Keratinocyte (primary cell): ENCODE measurements at regions not wholly inside any gene's neighbourhood (a gene's known extent, or its start where the extent isn't known, plus 50 kb on each side); places are given as distances from the start of the nearest gene placed in this dataset.

ENCODE experiments used
- DNase-seq: peaks from one replicate; pipeline ENCODE4 v3.0.0-alpha.2; 2011; ENCODE audit warnings: low read depth, missing footprints, low spot score
- FAIRE-seq: peaks from 2 replicates; lab custom pipeline; 2011; peaks lifted over from hg19 to GRCh38; lab: Jason Lieb, UNC
- H2AFZ ChIP-seq: 2 replicates; pipeline ENCODE4 v1.6.0; 2012; ENCODE audit warnings: low read length, control low read depth, inconsistent platforms; ENCODE audit not compliant: control insufficient read depth
- H3K27ac ChIP-seq: 2 replicates; pipeline ENCODE4 v1.5.1; 2011; ENCODE audit warnings: low read length; ENCODE audit not compliant: control insufficient read depth, insufficient read depth
- H3K27me3 ChIP-seq: 3 replicates; pipeline ENCODE4 v1.6.0; 2011; ENCODE audit warnings: low read length; ENCODE audit not compliant: control insufficient read depth, insufficient read depth; ENCODE audit errors: extremely low read depth
- H3K36me3 ChIP-seq, 2 experiments: 2 replicates in 1 of 2; 3 replicates in 1 of 2; pipeline ENCODE4 v1.5.1; 2011; ENCODE audit warnings: low read length in 2 of 2, mild to moderate bottlenecking in 1 of 2; ENCODE audit not compliant: control insufficient read depth in 2 of 2, insufficient read depth in 2 of 2; ENCODE audit errors: extremely low read depth in 1 of 2
- H3K4me1 ChIP-seq: 3 replicates; pipeline ENCODE4 v1.5.1; 2011; ENCODE audit warnings: low read length; ENCODE audit not compliant: control insufficient read depth, insufficient read depth; ENCODE audit errors: extremely low read depth
- H3K4me2 ChIP-seq: 3 replicates; pipeline ENCODE4 v1.6.0; 2011; ENCODE audit warnings: low read depth, low read length; ENCODE audit not compliant: control insufficient read depth, insufficient read depth; ENCODE audit errors: extremely low read depth
- H3K4me3 ChIP-seq, 3 experiments: fragments of 200-600 bp in 1 of 3; sonication (generic) in 1 of 3; 2 replicates in 2 of 3; 3 replicates in 1 of 3; pipeline ENCODE4 v1.5.1; 2011 to 2016; ENCODE audit warnings: low read length in 3 of 3, mild to moderate bottlenecking in 3 of 3, control low read depth in 2 of 3, inconsistent platforms in 1 of 3, low read depth in 1 of 3, mixed read lengths in 1 of 3, mixed run types in 1 of 3, moderate library complexity in 1 of 3; ENCODE audit not compliant: control insufficient read depth in 2 of 3, insufficient read depth in 2 of 3; ENCODE audit errors: extremely low read depth in 1 of 3
- H3K79me2 ChIP-seq: 2 replicates; pipeline ENCODE4 v1.6.0; 2012; ENCODE audit warnings: low read length; ENCODE audit not compliant: control insufficient read depth, insufficient read depth
- H3K9ac ChIP-seq: 3 replicates; pipeline ENCODE4 v1.6.0; 2011; ENCODE audit warnings: low read length; ENCODE audit not compliant: control insufficient read depth, insufficient read depth; ENCODE audit errors: extremely low read depth
- H3K9me1 ChIP-seq: 3 replicates; pipeline ENCODE4 v1.6.0; 2011; ENCODE audit warnings: low read length; ENCODE audit not compliant: control insufficient read depth, insufficient read depth; ENCODE audit errors: extremely low read depth
- H3K9me3 ChIP-seq: 2 replicates; pipeline ENCODE4 v1.5.1; 2012; ENCODE audit warnings: low read depth, low read length; ENCODE audit not compliant: control insufficient read depth
- H4K20me1 ChIP-seq: 3 replicates; pipeline ENCODE4 v1.6.0; 2011; ENCODE audit warnings: low read length; ENCODE audit not compliant: control insufficient read depth, insufficient read depth; ENCODE audit errors: extremely low read depth
- CTCF ChIP-seq, 3 experiments: IDR thresholded peaks in 1 of 3; conservative IDR thresholded peaks in 1 of 3; optimal IDR thresholded peaks in 1 of 3; 2 replicates in 2 of 3; 3 replicates in 1 of 3; pipeline versions ENCODE3 to v1.5.1; 2011; ENCODE audit warnings: low read length in 3 of 3, mild to moderate bottlenecking in 3 of 3, moderate library complexity in 2 of 3, control low read depth in 1 of 3, inconsistent platforms in 1 of 3; ENCODE audit not compliant: insufficient read depth in 2 of 3; ENCODE audit errors: extremely low read depth in 1 of 3
- EZH2 ChIP-seq: IDR thresholded peaks from one replicate; pipeline ENCODE4 v1.6.1; 2012; ENCODE audit warnings: inconsistent platforms, mild to moderate bottlenecking, low read length, moderate library complexity
- dilution Hi-C: fragments of 300-500 bp; cut with MboI; formaldehyde crosslinking; loops from one replicate; pipeline ENCODE4 v1.7.0; 2020; ENCODE audit warnings: low sequenced_read_pairs; ENCODE audit not compliant: extremely low pct_ligation_motif_present

- Histone ChIP-seq H3K4me3 (no peak overlapping the region), H2AFZ (no peak overlapping the region), H3K9me1 (no peaks in the 10 kb centered on the region), H3K27me3 (no peaks in the 10 kb centered on the region), H3K9me3 (no peaks in the 10 kb centered on the region), H3K79me2 (no peaks in the 10 kb centered on the region), H3K27ac (no peak overlapping the region), H4K20me1 (no peaks in the 10 kb centered on the region), H3K9ac (no peak overlapping the region), H3K36me3 (no peaks in the 10 kb centered on the region), H3K4me1 (no peaks in the 10 kb centered on the region), H3K4me2 (no peak overlapping the region)
- no peak for FAIRE-seq
- TF ChIP-seq CTCF (optimal IDR thresholded peaks at IDR 0.05 in 1 of 3, IDR thresholded peaks at IDR 0.05 in 1 of 3, conservative IDR thresholded peaks at IDR 0.05 in 1 of 3; ENCODE audit: extremely low read depth in 1 of 3, insufficient read depth in 2 of 3, low read length in 3 of 3) (no peak), EZH2 (no peak)
- DNase-seq, result no peak
- dilution Hi-C loops, result no loop called here
These were observed 181.5 kb upstream of the PRKD1 start for GRCh38 chr14:30108975-30109700.

GRCh38 chr14:30114051-30114450, 186.4 kb upstream of the PRKD1 start:
- H3K9me3 ChIP-seq, result no peaks in the 10 kb centered on the region
- H3K79me2 ChIP-seq, result no peaks in the 10 kb centered on the region
- no peaks in the 10 kb centered on the region for H3K36me3 ChIP-seq
- H2AFZ ChIP-seq, result no peak overlapping the region
- H3K9ac ChIP-seq, result no peak overlapping the region
- no peaks in the 10 kb centered on the region for H4K20me1 ChIP-seq
- no peak for DNase-seq
- no peak overlapping the region for H3K4me3 ChIP-seq
- dilution Hi-C loops, result no loop called here
- H3K27me3 ChIP-seq, result no peaks in the 10 kb centered on the region
- no peak overlapping the region for H3K27ac ChIP-seq
- no peaks in the 10 kb centered on the region for H3K4me1 ChIP-seq
- H3K4me2 ChIP-seq, result no peak overlapping the region
- FAIRE-seq, result no peak
- TF ChIP-seq CTCF (optimal IDR thresholded peaks at IDR 0.05 in 1 of 3, IDR thresholded peaks at IDR 0.05 in 1 of 3, conservative IDR thresholded peaks at IDR 0.05 in 1 of 3; ENCODE audit: extremely low read depth in 1 of 3, insufficient read depth in 2 of 3, low read length in 3 of 3) (no peak), EZH2 (no peak)
- H3K9me1 ChIP-seq, result no peaks in the 10 kb centered on the region
